CD14-positive monocyte (primary cell): ENCODE measurements at regions not wholly inside any gene's neighbourhood (a gene's known extent, or its start where the extent isn't known, plus 50 kb on each side); places are given as distances from the start of the nearest gene placed in this dataset.

Experiments used
- DNase-seq, 3 donors: peaks; one replicate each; pipeline ENCODE4 v3.0.0-alpha.2; 2011 to 2022
- H2AFZ ChIP-seq: 2 replicates; pipeline ENCODE4 v1.6.0; 2012; ENCODE audit warnings: mild to moderate bottlenecking, low read depth, low read length, inconsistent platforms; ENCODE audit not compliant: insufficient read depth, poor library complexity, severe bottlenecking
- H3K27ac ChIP-seq, 2 donors: 1 replicate in 1 of 2; 2 replicates in 1 of 2; pipeline ENCODE4 v1.5.1; 2012 to 2013; ENCODE audit warnings: low read length in 2 of 2, control low read depth in 1 of 2, inconsistent platforms in 1 of 2, low read depth in 1 of 2, mild to moderate bottlenecking in 1 of 2
- H3K27me3 ChIP-seq, 2 donors: one replicate each; pipeline versions ENCODE4 v1.6.0 to v1.6.1; 2011 to 2013; ENCODE audit warnings: low read length in 2 of 2; ENCODE audit not compliant: control insufficient read depth in 2 of 2, insufficient read depth in 2 of 2
- H3K36me3 ChIP-seq, 2 donors: replicated peaks in 1 of 2; 1 replicate in 1 of 2; 2 replicates in 1 of 2; pipeline versions ENCODE4 v1.5.1 to v1.6.1; 2012 to 2013; ENCODE audit warnings: low read length in 2 of 2, control low read depth in 1 of 2, inconsistent platforms in 1 of 2, mild to moderate bottlenecking in 1 of 2; ENCODE audit not compliant: insufficient read depth in 2 of 2, control insufficient read depth in 1 of 2
- H3K4me1 ChIP-seq, 2 donors: 1 replicate in 1 of 2; 2 replicates in 1 of 2; pipeline versions ENCODE4 v1.5.1 to v1.6.1; 2012 to 2013; ENCODE audit warnings: low read length in 2 of 2, control low read depth in 1 of 2, inconsistent platforms in 1 of 2, mild to moderate bottlenecking in 1 of 2, moderate library complexity in 1 of 2; ENCODE audit not compliant: insufficient read depth in 2 of 2, control insufficient read depth in 1 of 2
- H3K4me2 ChIP-seq: replicated peaks from 2 replicates; pipeline ENCODE3; 2012; ENCODE audit warnings: low read length, moderate library complexity, mild to moderate bottlenecking; ENCODE audit not compliant: poor library complexity, severe bottlenecking; ENCODE audit errors: extremely low read depth
- H3K4me3 ChIP-seq, 3 experiments: fragments of 200-600 bp in 1 of 3; sonication (generic) in 1 of 3; replicated peaks in 1 of 3; 1 replicate in 2 of 3; 2 replicates in 1 of 3; pipeline ENCODE4 v1.5.1; 2011 to 2013; ENCODE audit warnings: low read length in 3 of 3, mild to moderate bottlenecking in 3 of 3, control low read depth in 2 of 3, low read depth in 2 of 3, inconsistent platforms in 1 of 3, moderate library complexity in 1 of 3
- H3K79me2 ChIP-seq: 2 replicates; pipeline ENCODE4 v1.6.0; 2012; ENCODE audit warnings: mild to moderate bottlenecking, control low read depth, inconsistent platforms, low read length, moderate library complexity; ENCODE audit not compliant: insufficient read depth
- H3K9ac ChIP-seq: 2 replicates; pipeline ENCODE4 v1.6.0; 2017; ENCODE audit warnings: low read length, mild to moderate bottlenecking; ENCODE audit not compliant: insufficient read depth, poor library complexity, severe bottlenecking
- H3K9me3 ChIP-seq, 2 donors: replicated peaks in 1 of 2; 1 replicate in 1 of 2; 2 replicates in 1 of 2; pipeline versions ENCODE4 v1.5.1 to v1.6.1; 2012 to 2013; ENCODE audit warnings: low read length in 2 of 2, control low read depth in 1 of 2; ENCODE audit not compliant: control insufficient read depth in 1 of 2, insufficient read depth in 1 of 2
- H4K20me1 ChIP-seq: 2 replicates; pipeline ENCODE4 v1.6.0; 2012; ENCODE audit warnings: mild to moderate bottlenecking, low read length, control low read depth, moderate library complexity; ENCODE audit not compliant: insufficient read depth
- H3K27ac Mint-ChIP-seq, 7 donors: one replicate each; pipeline ENCODE4 v1.8.0; 2020; ENCODE audit warnings: mild to moderate bottlenecking in 7 of 7, mixed read lengths in 7 of 7, moderate library complexity in 6 of 7, inconsistent platforms in 2 of 7
- H3K27me3 Mint-ChIP-seq, 3 donors: one replicate each; pipeline ENCODE4 v1.8.0; 2021 to 2022; ENCODE audit warnings: low read depth in 3 of 3, mild to moderate bottlenecking in 3 of 3, mixed read lengths in 3 of 3, moderate library complexity in 3 of 3, inconsistent platforms in 1 of 3
- H3K36me3 Mint-ChIP-seq, 2 donors: one replicate each; pipeline ENCODE4 v1.8.0; 2020; ENCODE audit warnings: mixed read lengths in 2 of 2, inconsistent platforms in 1 of 2, mild to moderate bottlenecking in 1 of 2
- H3K4me1 Mint-ChIP-seq: one replicate; pipeline ENCODE4 v1.8.0; 2020; ENCODE audit warnings: mild to moderate bottlenecking, mixed read lengths
- H3K4me3 Mint-ChIP-seq, 2 donors: one replicate each; pipeline ENCODE4 v1.8.0; 2020; ENCODE audit warnings: mild to moderate bottlenecking in 2 of 2, mixed read lengths in 2 of 2, moderate library complexity in 1 of 2
- H3K9me3 Mint-ChIP-seq, 7 donors: one replicate each; pipeline ENCODE4 v1.8.0; 2020 to 2022; ENCODE audit warnings: mixed read lengths in 7 of 7, mild to moderate bottlenecking in 6 of 7, moderate library complexity in 6 of 7, inconsistent platforms in 2 of 7
- WGBS: methylation state at CpG from one replicate; pipeline ENCODE4 v1.1.5; 2013; ENCODE audit warnings: missing lambda C conversion rate; ENCODE audit not compliant: insufficient coverage; 5-methylcytosine and 5-hydroxymethylcytosine counted together
- intact Hi-C, 2 donors: fragments of 100-400 bp; cut with micrococcal nuclease; formaldehyde crosslinking; loops; one replicate each; pipeline versions ENCODE4 v1.15.0 to v1.15.1; 2023
- TF ChIP-seq, protein P1 (sequence below): fragments of 200-600 bp; IDR thresholded peaks from one replicate; pipeline ENCODE4 v1.8.0; 2022; ENCODE audit warnings: antibody characterized with exemption, mild to moderate bottlenecking

- H3K4me3 ChIP-seq, result no peak overlapping the region
Observed at GRCh38 chr4:74517996-74518395, 73.1 kb downstream of the AREG start.

GRCh38 chr4:74522251-74522991, 77.5 kb downstream of the AREG start:
- Histone ChIP-seq H3K36me3 (no peaks in the 10 kb centered on the region), H3K27me3 (no peaks in the 10 kb centered on the region), H3K9me3 (no peaks in the 10 kb centered on the region), H3K9ac (no peak overlapping the region), H2AFZ (no peak overlapping the region), H3K4me1 (no peaks in the 10 kb centered on the region), H4K20me1 (no peaks in the 10 kb centered on the region), H3K27ac (no peak overlapping the region), H3K4me2 (no peak overlapping the region), H3K79me2 (no peaks in the 10 kb centered on the region), H3K4me3 (no peak overlapping the region)
- intact Hi-C loops, result no loop called here
- no CpG with 5 or more reads among the region's 3 CpGs for WGBS
- no peak for DNase-seq
- H3K9me3 Mint-ChIP-seq, result peaks cover 0 to 2% (median 0%) of the 10 kb centered on the region in 7 donors
- H3K4me1 Mint-ChIP-seq, result no peaks in the 10 kb centered on the region
- no peak overlapping the region for H3K27ac Mint-ChIP-seq
- TF ChIP-seq, protein P1, sequence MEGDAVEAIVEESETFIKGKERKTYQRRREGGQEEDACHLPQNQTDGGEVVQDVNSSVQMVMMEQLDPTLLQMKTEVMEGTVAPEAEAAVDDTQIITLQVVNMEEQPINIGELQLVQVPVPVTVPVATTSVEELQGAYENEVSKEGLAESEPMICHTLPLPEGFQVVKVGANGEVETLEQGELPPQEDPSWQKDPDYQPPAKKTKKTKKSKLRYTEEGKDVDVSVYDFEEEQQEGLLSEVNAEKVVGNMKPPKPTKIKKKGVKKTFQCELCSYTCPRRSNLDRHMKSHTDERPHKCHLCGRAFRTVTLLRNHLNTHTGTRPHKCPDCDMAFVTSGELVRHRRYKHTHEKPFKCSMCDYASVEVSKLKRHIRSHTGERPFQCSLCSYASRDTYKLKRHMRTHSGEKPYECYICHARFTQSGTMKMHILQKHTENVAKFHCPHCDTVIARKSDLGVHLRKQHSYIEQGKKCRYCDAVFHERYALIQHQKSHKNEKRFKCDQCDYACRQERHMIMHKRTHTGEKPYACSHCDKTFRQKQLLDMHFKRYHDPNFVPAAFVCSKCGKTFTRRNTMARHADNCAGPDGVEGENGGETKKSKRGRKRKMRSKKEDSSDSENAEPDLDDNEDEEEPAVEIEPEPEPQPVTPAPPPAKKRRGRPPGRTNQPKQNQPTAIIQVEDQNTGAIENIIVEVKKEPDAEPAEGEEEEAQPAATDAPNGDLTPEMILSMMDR, result no peak
- H3K4me3 Mint-ChIP-seq, result no peak overlapping the region
- no peaks in the 10 kb centered on the region for H3K27me3 Mint-ChIP-seq
- H3K36me3 Mint-ChIP-seq, result no peaks in the 10 kb centered on the region

More at GRCh38 chr4:74517996-74518395, 73.1 kb downstream of the AREG start:
- no peaks in the 10 kb centered on the region for H3K36me3 Mint-ChIP-seq
- Histone ChIP-seq H3K9ac (no peak overlapping the region), H4K20me1 (no peaks in the 10 kb centered on the region), H3K27ac (no peak overlapping the region), H3K27me3 (no peaks in the 10 kb centered on the region), H3K4me1 (no peaks in the 10 kb centered on the region), H3K36me3 (no peaks in the 10 kb centered on the region), H2AFZ (no peak overlapping the region), H3K4me2 (no peak overlapping the region), H3K79me2 (no peaks in the 10 kb centered on the region), H3K9me3 (no peaks in the 10 kb centered on the region)
- no peak overlapping the region for H3K4me3 Mint-ChIP-seq
- peaks cover 0 to 2% (median 0%) of the 10 kb centered on the region in 7 donors for H3K9me3 Mint-ChIP-seq
- H3K27ac Mint-ChIP-seq, result peak overlapping the region in 1 of 7 donors; percentile 74
- no peaks in the 10 kb centered on the region for H3K27me3 Mint-ChIP-seq
- H3K4me1 Mint-ChIP-seq, result no peaks in the 10 kb centered on the region
- TF ChIP-seq, protein P1, result no peak
- DNase-seq, result no peak
- intact Hi-C loops, result no loop called here
- 100% methylated on average over 2 of the region's 4 CpGs for WGBS
